ENCODE measurements at regions not wholly inside any gene's neighbourhood (a gene's known extent, or its start where the extent isn't known, plus 50 kb on each side); places are given as distances from the start of the nearest gene placed in this dataset.

GRCh38 chr2:58517881-58518280, 276.8 kb upstream of the FANCL start:
- no peak overlapping the region for H3K4me3 ChIP-seq (ENCODE audit: low read length)
- no peak overlapping the region for H3K27ac ChIP-seq (ENCODE audit: low read depth, low read length)
- no peaks in the 10 kb centered on the region for H3K36me3 ChIP-seq (ENCODE audit: control insufficient read depth, insufficient read depth, low read length)
- no peak overlapping the region for H3K9ac ChIP-seq (ENCODE audit: low read length)
- no peaks in the 10 kb centered on the region for H3K27me3 ChIP-seq (ENCODE audit: control insufficient read depth, insufficient read depth, low read length)
- H3K4me1 ChIP-seq (ENCODE audit: control insufficient read depth, insufficient read depth, low read length) = peaks cover 2% of the 10 kb centered on the region

- no peaks in the 10 kb centered on the region for H3K27me3 ChIP-seq (ENCODE audit: control insufficient read depth, insufficient read depth, low read length)
- no peaks in the 10 kb centered on the region for H3K4me1 ChIP-seq (ENCODE audit: control insufficient read depth, insufficient read depth, low read length)
- no peak overlapping the region for H3K27ac ChIP-seq (ENCODE audit: low read depth, low read length)
- H3K4me3 ChIP-seq (ENCODE audit: low read length) = no peak overlapping the region
- H3K36me3 ChIP-seq (ENCODE audit: control insufficient read depth, insufficient read depth, low read length) = no peaks in the 10 kb centered on the region
- no peak overlapping the region for H3K9ac ChIP-seq (ENCODE audit: low read length)
Observed at GRCh38 chr2:58516695-58517094, 275.6 kb upstream of the FANCL start.

GRCh38 chr2:58515827-58516573, 274.9 kb upstream of the FANCL start:
- Histone ChIP-seq H3K27me3 (ENCODE audit: control insufficient read depth, insufficient read depth, low read length) (no peaks in the 10 kb centered on the region), H3K36me3 (ENCODE audit: control insufficient read depth, insufficient read depth, low read length) (no peaks in the 10 kb centered on the region), H3K27ac (ENCODE audit: low read depth, low read length) (no peak overlapping the region), H3K4me1 (ENCODE audit: control insufficient read depth, insufficient read depth, low read length) (no peaks in the 10 kb centered on the region), H3K4me3 (ENCODE audit: low read length) (no peak overlapping the region), H3K9ac (ENCODE audit: low read length) (no peak overlapping the region)

GRCh38 chr2:58514252-58514651, 273.1 kb upstream of the FANCL start:
- Histone ChIP-seq H3K4me1 (ENCODE audit: control insufficient read depth, insufficient read depth, low read length) (no peaks in the 10 kb centered on the region), H3K27me3 (ENCODE audit: control insufficient read depth, insufficient read depth, low read length) (no peaks in the 10 kb centered on the region), H3K4me3 (ENCODE audit: low read length) (no peak overlapping the region), H3K9ac (ENCODE audit: low read length) (no peak overlapping the region), H3K36me3 (ENCODE audit: control insufficient read depth, insufficient read depth, low read length) (no peaks in the 10 kb centered on the region), H3K27ac (ENCODE audit: low read depth, low read length) (no peak overlapping the region)

GRCh38 chr2:58512878-58513277, 271.8 kb upstream of the FANCL start:
- Histone ChIP-seq H3K27ac (ENCODE audit: low read depth, low read length) (no peak overlapping the region), H3K9ac (ENCODE audit: low read length) (no peak overlapping the region), H3K27me3 (ENCODE audit: control insufficient read depth, insufficient read depth, low read length) (no peaks in the 10 kb centered on the region)

GRCh38 chr2:58508006-58508405, 266.9 kb upstream of the FANCL start:
- Histone ChIP-seq H3K4me1 (ENCODE audit: control insufficient read depth, insufficient read depth, low read length) (no peaks in the 10 kb centered on the region), H3K4me3 (ENCODE audit: low read length) (no peak overlapping the region), H3K27me3 (ENCODE audit: control insufficient read depth, insufficient read depth, low read length) (no peaks in the 10 kb centered on the region), H3K27ac (ENCODE audit: low read depth, low read length) (no peak overlapping the region), H3K36me3 (ENCODE audit: control insufficient read depth, insufficient read depth, low read length) (no peaks in the 10 kb centered on the region), H3K9ac (ENCODE audit: low read length) (no peak overlapping the region)

More at GRCh38 chr2:58512878-58513277, 271.8 kb upstream of the FANCL start:
- Histone ChIP-seq H3K4me3 (ENCODE audit: low read length) (no peak overlapping the region), H3K4me1 (ENCODE audit: control insufficient read depth, insufficient read depth, low read length) (no peaks in the 10 kb centered on the region), H3K36me3 (ENCODE audit: control insufficient read depth, insufficient read depth, low read length) (no peaks in the 10 kb centered on the region)

- Histone ChIP-seq H3K27me3 (ENCODE audit: control insufficient read depth, insufficient read depth, low read length) (no peaks in the 10 kb centered on the region), H3K36me3 (ENCODE audit: control insufficient read depth, insufficient read depth, low read length) (no peaks in the 10 kb centered on the region), H3K27ac (ENCODE audit: low read depth, low read length) (no peak overlapping the region), H3K4me3 (ENCODE audit: low read length) (no peak overlapping the region), H3K9ac (ENCODE audit: low read length) (no peak overlapping the region), H3K4me1 (ENCODE audit: control insufficient read depth, insufficient read depth, low read length) (no peaks in the 10 kb centered on the region)
Observed at GRCh38 chr2:58503918-58504317, 262.8 kb upstream of the FANCL start.

GRCh38 chr2:58502931-58503330, 261.8 kb upstream of the FANCL start:
- no peak overlapping the region for H3K4me3 ChIP-seq (ENCODE audit: low read length)
- H3K9ac ChIP-seq (ENCODE audit: low read length) = no peak overlapping the region
- H3K27me3 ChIP-seq (ENCODE audit: control insufficient read depth, insufficient read depth, low read length) = no peaks in the 10 kb centered on the region
- H3K36me3 ChIP-seq (ENCODE audit: control insufficient read depth, insufficient read depth, low read length) = no peaks in the 10 kb centered on the region
- H3K27ac ChIP-seq (ENCODE audit: low read depth, low read length) = no peak overlapping the region
- no peaks in the 10 kb centered on the region for H3K4me1 ChIP-seq (ENCODE audit: control insufficient read depth, insufficient read depth, low read length)

- no peaks in the 10 kb centered on the region for H3K4me1 ChIP-seq (ENCODE audit: control insufficient read depth, insufficient read depth, low read length)
- no peak overlapping the region for H3K27ac ChIP-seq (ENCODE audit: low read depth, low read length)
- H3K27me3 ChIP-seq (ENCODE audit: control insufficient read depth, insufficient read depth, low read length) = no peaks in the 10 kb centered on the region
- no peak overlapping the region for H3K4me3 ChIP-seq (ENCODE audit: low read length)
- H3K36me3 ChIP-seq (ENCODE audit: control insufficient read depth, insufficient read depth, low read length) = no peaks in the 10 kb centered on the region
- no peak overlapping the region for H3K9ac ChIP-seq (ENCODE audit: low read length)
Observed at GRCh38 chr2:58501371-58502160, 260.4 kb upstream of the FANCL start.

GRCh38 chr2:58497168-58497567, 256.0 kb upstream of the FANCL start:
- H3K4me3 ChIP-seq (ENCODE audit: low read length) = no peak overlapping the region

GRCh38 chr2:58495806-58496205, 254.7 kb upstream of the FANCL start:
- Histone ChIP-seq H3K4me1 (ENCODE audit: control insufficient read depth, insufficient read depth, low read length) (no peaks in the 10 kb centered on the region), H3K36me3 (ENCODE audit: control insufficient read depth, insufficient read depth, low read length) (no peaks in the 10 kb centered on the region), H3K27me3 (ENCODE audit: control insufficient read depth, insufficient read depth, low read length) (no peaks in the 10 kb centered on the region), H3K9ac (ENCODE audit: low read length) (no peak overlapping the region), H3K27ac (ENCODE audit: low read depth, low read length) (no peak overlapping the region), H3K4me3 (ENCODE audit: low read length) (no peak overlapping the region)

More at GRCh38 chr2:58497168-58497567, 256.0 kb upstream of the FANCL start:
- no peak overlapping the region for H3K27ac ChIP-seq (ENCODE audit: low read depth, low read length)
- H3K36me3 ChIP-seq (ENCODE audit: control insufficient read depth, insufficient read depth, low read length) = no peaks in the 10 kb centered on the region
- H3K27me3 ChIP-seq (ENCODE audit: control insufficient read depth, insufficient read depth, low read length) = no peaks in the 10 kb centered on the region
- H3K9ac ChIP-seq (ENCODE audit: low read length) = no peak overlapping the region
- H3K4me1 ChIP-seq (ENCODE audit: control insufficient read depth, insufficient read depth, low read length) = no peaks in the 10 kb centered on the region

- no peak overlapping the region for H3K4me3 ChIP-seq (ENCODE audit: low read length)
- H3K27me3 ChIP-seq (ENCODE audit: control insufficient read depth, insufficient read depth, low read length) = no peaks in the 10 kb centered on the region
- no peak overlapping the region for H3K9ac ChIP-seq (ENCODE audit: low read length)
- H3K36me3 ChIP-seq (ENCODE audit: control insufficient read depth, insufficient read depth, low read length) = no peaks in the 10 kb centered on the region
- no peak overlapping the region for H3K27ac ChIP-seq (ENCODE audit: low read depth, low read length)
- H3K4me1 ChIP-seq (ENCODE audit: control insufficient read depth, insufficient read depth, low read length) = no peaks in the 10 kb centered on the region
Observed at GRCh38 chr2:58494071-58494501, 253.0 kb upstream of the FANCL start.

Data from rectal smooth muscle tissue (tissue), 1 donor.